HK-2 (cell line): ENCODE measurements at regions not wholly inside any gene's neighbourhood (a gene's known extent, or its start where the extent isn't known, plus 50 kb on each side); places are given as distances from the start of the nearest gene placed in this dataset.

Experiments
- DNase-seq: peaks from one replicate; pipeline ENCODE4 v3.0.0-alpha.2; 2018; ENCODE audit not compliant: unreplicated experiment

DNA sequence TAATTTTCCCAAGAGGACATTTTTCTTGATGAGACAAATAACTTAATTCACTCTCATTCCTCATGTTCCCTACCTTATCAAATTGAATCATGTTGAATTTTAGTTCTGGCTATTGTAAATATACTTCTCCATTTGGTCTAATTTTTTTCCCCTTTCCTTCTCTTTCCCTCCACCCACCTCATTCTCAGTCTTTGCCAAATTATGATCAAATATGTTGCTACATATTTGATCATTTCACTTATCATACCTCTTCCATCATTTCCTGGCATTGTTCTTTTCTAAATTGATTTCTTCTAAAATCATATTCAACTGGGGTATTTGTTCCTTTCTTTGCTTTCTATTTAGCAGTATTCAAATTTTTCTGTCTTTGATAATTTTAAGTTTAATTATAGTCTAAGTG lies 52.3 kb downstream of the HDGFL1 start:
- DNase-seq = no peak

- no peak for DNase-seq
These were observed 53.0 kb downstream of the HDGFL1 start for GRCh38 chr6:22622351-22622750.

DNA sequence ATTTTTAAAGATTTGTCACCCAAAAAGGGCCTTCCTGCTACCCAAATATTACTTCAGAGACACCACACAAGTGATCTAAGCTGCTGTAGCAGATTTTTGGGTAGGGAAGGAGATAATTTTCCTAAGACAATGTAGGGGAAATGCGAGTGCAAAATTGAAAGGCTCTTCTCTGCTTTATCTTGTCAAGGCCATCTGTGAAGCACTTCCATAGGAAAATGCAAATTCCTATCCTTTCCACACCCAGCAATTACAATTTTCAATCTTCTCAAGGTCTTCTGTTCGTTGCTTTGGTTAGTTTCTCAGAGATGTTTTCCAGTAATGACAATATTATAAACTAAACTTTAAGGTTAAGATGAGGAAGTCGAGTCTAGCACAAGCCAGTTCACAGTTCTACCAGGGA lies 53.4 kb downstream of the HDGFL1 start:
- no peak for DNase-seq

DNA sequence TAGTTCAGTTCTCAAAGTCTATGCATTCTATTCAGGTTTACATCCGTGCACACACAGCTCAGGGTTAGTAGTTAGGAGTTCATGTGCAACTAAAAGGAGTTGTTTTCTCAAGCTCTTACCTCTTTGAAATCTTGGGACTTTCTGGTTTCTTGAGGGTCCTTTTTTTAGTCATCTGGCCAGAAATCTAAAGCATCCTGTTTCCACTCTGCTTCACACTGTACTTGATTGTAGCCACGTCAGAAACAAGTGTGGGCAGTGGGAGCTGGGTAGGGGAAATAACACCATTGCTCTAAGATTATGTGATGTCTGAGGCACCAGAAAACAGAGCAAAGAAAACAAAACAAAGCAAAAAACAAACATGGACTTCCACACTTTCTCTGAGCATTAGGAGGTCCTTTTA lies 58.3 kb downstream of the HDGFL1 start:
- no peak for DNase-seq

- no peak for DNase-seq
These were observed 61.7 kb downstream of the HDGFL1 start for GRCh38 chr6:22631091-22631490.

- no peak for DNase-seq
These were observed 63.3 kb downstream of the HDGFL1 start for GRCh38 chr6:22632581-22633145.

DNA sequence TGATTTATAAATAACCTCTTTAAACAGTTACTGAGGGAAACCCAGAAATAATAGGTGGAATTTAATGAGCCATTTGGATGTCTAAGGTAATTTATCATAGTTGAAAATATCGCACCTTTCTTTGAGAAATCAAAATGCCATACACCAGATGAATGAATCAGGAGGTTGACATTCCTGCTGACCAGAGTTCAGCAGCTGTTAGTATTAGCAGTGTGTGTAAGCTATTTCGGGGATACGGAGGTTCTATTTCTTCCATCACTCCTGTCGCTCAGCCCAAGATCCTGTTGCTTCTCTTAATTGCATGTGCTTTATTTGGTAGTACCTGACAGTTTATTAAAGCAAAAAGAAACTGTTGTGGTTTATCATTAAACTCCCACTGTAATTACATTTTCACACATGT lies 67.1 kb downstream of the HDGFL1 start:
- DNase-seq = no peak

DNA sequence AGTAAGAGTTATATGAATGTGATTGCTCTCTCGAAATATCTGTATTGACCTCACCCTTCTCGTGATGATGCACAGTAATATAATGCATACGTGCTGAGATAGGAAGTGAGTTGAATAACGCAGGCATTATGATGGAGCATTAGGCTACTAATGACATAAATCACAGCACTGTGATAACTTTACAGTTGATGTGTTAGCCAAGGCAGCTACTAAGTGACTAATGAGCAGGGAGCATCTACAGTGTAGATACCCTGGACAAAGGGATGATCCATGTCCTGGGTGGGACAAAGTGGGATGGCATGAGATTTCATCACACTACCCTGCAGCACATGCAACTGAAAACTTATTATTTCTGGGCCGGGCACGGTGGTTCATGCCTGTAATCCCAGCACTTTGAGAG lies 68.4 kb downstream of the HDGFL1 start:
- no peak for DNase-seq

DNA sequence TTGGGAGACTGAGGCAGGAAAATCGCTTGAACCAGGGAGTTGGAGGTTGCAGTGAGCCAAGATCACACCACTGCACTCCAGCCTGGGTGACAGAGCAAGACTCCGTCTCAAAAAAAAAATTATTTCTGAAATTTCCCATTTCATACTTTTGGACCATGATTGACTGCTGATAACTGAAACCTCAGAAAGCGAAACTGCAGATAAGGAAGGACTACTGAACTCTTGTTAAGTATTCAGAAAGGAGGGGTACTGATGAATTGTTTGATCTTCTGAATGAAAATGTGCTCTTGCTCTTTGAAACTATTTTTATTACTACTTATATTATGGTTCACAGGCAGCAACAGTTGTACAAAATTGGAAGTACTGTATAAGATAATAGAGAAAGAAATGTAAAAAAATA lies 69.0 kb downstream of the HDGFL1 start:
- no peak for DNase-seq

DNA sequence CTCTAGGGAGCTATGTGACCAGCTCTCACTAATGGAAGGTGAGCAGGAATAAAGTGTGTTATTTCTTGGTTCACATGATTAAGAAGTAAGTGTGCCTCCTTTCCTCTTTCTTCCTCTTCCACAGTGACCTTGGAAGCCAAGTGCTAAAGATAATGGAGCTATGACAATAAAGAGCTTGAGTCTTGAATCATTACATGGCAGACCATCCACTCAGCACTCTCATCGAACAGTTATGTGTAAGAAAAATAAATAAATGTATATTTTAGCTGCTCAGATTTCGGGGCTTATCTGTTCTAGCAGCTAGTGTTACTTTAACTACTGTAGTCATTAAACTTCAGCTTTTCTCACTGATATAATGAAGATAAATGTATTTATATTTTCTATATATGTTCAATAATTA lies 72.9 kb downstream of the HDGFL1 start:
- DNase-seq = no peak

DNA sequence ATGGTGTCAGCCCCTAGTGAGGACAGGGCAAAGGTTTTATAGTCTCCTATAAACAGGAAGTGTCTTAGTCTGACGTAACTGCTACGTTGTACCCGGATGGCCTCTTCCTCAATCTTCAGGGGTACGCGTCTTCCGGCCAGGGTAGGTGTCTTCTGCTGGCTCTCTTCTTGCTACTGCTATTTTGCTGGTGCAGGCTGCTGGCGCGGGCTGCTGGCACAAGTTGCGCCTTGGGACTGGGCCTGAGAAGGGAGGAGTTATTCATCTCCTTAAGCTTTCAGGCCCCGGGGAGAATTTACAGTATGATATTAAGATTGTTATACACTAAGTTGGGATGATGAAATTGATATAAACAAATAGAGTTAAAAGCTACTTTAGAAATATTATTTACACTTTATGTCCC lies 74.4 kb downstream of the HDGFL1 start:
- no peak for DNase-seq

DNA sequence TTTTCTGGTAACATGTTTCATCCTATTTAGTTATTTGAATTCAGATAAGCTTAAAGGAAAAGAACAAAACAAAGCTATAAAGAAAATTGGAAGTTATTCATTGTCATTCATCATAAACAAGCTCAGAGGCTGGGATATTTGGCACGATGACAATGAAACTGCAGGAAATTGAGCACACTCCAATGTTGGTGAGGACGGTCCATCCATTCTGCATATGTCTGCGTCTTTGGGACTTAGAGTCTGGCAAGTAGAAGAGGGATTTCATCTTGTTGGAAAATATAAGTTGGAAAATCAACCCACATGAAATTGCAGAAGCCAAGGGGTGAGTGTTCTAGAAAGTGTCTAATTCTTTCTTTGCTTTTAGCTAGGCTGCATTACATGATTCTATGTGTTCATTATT lies 78.4 kb downstream of the HDGFL1 start:
- no peak for DNase-seq

DNA sequence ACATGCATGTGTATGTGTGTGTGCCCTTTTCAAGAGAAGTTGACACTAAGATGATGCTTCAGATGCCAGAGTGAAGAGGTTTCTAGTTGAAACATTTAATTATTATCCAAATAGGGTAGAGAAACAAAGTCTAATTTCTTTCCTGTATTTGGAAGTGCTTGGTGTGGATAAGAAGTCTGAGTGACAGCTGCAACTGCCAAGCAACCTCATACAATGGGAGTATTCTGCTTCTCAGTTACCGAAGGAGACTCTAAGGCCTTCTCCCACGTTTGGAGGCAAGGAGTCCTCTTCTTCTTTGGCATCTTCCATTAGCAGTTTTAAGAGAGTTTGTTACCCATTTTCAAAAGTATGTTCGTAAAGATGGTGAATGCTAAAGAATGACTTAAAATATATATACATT lies 82.4 kb downstream of the HDGFL1 start:
- no peak for DNase-seq

GRCh38 chr6:22653980-22654610 lies 84.7 kb downstream of the HDGFL1 start:
- no peak for DNase-seq

DNA sequence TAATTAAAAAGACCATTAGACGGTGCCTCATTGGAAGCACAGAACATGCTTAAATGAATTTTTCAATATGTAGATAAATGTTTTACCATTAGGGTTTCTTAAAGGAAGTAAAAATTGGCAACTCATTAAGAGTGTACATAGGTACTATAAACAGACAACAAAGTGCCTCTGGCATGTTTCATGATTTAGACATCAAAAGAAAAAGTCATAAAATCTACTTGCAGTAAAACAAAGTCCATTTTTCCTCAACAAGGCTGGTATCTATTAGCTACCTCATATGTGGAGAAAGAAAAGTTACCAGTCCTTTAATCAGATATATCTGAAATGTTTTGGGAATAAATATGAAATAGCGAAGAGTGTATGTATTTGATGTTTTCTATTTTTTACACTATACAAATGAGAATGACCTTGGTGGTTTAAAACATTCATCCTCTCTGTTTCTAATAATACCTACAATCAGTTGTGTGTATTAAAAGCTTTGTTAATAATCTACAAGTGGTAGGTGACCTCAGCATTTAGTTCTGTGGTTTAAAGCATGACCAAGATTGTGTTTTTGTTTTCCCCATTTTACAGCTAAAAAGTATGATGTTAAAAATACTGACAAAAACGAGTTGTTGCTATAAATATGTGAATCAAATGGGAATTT lies 87.5 kb downstream of the HDGFL1 start:
- DNase-seq = no peak

- DNase-seq = no peak
These were observed 88.1 kb downstream of the HDGFL1 start for GRCh38 chr6:22657352-22657980.

DNA sequence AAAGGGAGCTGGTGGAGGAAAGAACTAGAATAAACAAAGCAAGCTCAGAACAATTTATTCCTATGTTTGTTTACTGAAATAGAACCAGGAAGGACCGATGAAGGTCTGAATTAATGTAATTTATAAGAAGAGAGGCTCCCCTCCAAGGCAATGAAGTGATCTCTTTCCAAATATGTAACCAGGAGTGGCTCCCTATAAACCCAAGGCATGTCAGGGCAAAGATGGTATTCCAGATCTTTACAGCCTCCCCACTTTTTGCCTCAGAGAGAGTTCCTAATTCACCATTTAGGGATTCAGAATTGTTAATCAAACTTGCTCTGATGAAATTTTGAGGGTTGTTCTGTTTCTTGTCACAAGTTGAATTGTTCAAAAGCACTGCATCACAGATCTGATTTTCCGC lies 88.8 kb downstream of the HDGFL1 start:
- no peak for DNase-seq

DNA sequence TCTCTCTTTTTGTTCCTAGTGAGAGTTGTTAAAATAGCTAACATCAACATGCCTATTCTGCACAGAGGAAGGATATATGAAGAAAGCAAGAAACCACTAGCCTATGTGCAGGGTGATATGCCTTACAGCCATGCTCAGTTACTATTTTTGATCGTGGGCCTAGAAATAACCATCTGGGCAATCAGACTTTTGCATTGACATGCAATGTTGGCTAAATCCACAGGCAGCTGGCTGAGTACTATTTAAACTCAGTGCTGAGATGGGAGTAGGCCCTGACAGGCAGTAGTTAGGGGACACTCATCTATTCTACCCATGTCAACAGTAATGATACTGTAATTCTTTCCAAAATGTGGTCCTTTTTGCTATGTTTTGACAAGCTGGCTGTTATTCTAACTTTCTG lies 89.6 kb downstream of the HDGFL1 start:
- no peak for DNase-seq

- DNase-seq = no peak
These were observed 95.6 kb downstream of the HDGFL1 start for GRCh38 chr6:22664968-22665367.

GRCh38 chr6:22666021-22666420 lies 96.7 kb downstream of the HDGFL1 start:
- DNase-seq = no peak

GRCh38 chr6:22666586-22666985 lies 97.2 kb downstream of the HDGFL1 start:
- no peak for DNase-seq

- no peak for DNase-seq
These were observed 98.5 kb downstream of the HDGFL1 start for GRCh38 chr6:22667855-22668254.

DNA sequence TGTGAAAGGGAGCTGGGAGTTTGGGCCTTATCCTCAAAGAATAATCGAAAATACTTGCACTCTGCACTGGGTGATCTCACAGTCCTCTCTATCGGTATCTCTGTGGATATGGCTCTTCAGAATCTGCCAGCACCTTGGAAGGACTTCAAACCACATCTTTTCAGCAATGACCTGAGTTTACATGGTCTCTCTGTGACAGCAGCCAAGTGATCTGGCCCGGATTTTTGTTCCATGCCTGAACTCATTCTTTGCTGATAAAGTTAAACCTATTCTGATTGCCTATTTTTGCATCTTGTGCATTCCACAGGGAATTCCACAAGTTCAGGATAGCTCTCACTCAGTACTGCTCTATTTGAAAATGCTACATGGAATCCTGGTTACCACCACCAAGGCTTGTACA lies 98.9 kb downstream of the HDGFL1 start:
- DNase-seq = no peak
